C4-2B (cell line): ENCODE measurements at regions not wholly inside any gene's neighbourhood (a gene's known extent, or its start where the extent isn't known, plus 50 kb on each side); places are given as distances from the start of the nearest gene placed in this dataset.

ENCODE experiments used
- CTCF ChIP-seq: fragments of 450-650 bp; conservative IDR thresholded peaks from 2 replicates; pipeline ENCODE4 v1.5.1; 2017; ENCODE audit warnings: mild to moderate bottlenecking
- ZFX ChIP-seq: fragments of 450-650 bp; IDR thresholded peaks from 2 replicates; pipeline ENCODE4 v1.6.1; 2017

GRCh38 chr9:107626118-107626517, 136.5 kb upstream of the KLF4 start:
- TF ChIP-seq CTCF (no peak), ZFX (no peak)
